GM19238 (cell line): ENCODE measurements at regions not wholly inside any gene's neighbourhood (a gene's known extent, or its start where the extent isn't known, plus 50 kb on each side); places are given as distances from the start of the nearest gene placed in this dataset.
"Not testable (repeated sequence)": the region's sequence is repeated elsewhere in the genome, so short reads cannot be mapped to it uniquely, and the experiment has no call there.

ENCODE experiments used
- DNase-seq: peaks from one replicate; pipeline ENCODE4 v3.0.0; 2011; ENCODE audit warnings: low spot score; ENCODE audit not compliant: insufficient read length

GRCh38 chr16:85273293-85273692, 161.0 kb upstream of the CIBAR2 start:
- DNase-seq, result no peak

- DNase-seq, result no peak
Observed at GRCh38 chr16:85274501-85274900, 162.2 kb upstream of the CIBAR2 start.

GRCh38 chr16:85274924-85275323, 162.7 kb upstream of the CIBAR2 start:
- DNase-seq, result no peak

GRCh38 chr16:85275533-85276249, 163.4 kb upstream of the CIBAR2 start:
- DNase-seq, result peak; percentile 92

- no peak for DNase-seq
Observed at GRCh38 chr16:85276258-85276657, 164.0 kb upstream of the CIBAR2 start.

GRCh38 chr16:85276721-85277120, 164.4 kb upstream of the CIBAR2 start:
- no peak for DNase-seq

GRCh38 chr16:85278839-85279238, 166.6 kb upstream of the CIBAR2 start:
- DNase-seq, result no peak

- no peak for DNase-seq
Observed at GRCh38 chr16:85279402-85279801, 167.1 kb upstream of the CIBAR2 start.

- no peak for DNase-seq
Observed at GRCh38 chr16:85279825-85280545, 167.7 kb upstream of the CIBAR2 start.

- DNase-seq, result no peak
Observed at GRCh38 chr16:85281181-85281580, 168.9 kb upstream of the CIBAR2 start.

GRCh38 chr16:85282842-85283241, 170.6 kb upstream of the CIBAR2 start:
- DNase-seq, result no peak

- DNase-seq, result no peak
Observed at GRCh38 chr16:85283305-85284050, 171.2 kb upstream of the CIBAR2 start.

GRCh38 chr16:85284141-85284817, 172.0 kb upstream of the CIBAR2 start:
- no peak for DNase-seq

GRCh38 chr16:85285681-85286065, 173.4 kb upstream of the CIBAR2 start:
- DNase-seq, result no peak

- DNase-seq, result no peak
Observed at GRCh38 chr16:85286066-85286831, 174.0 kb upstream of the CIBAR2 start.

- DNase-seq, result no peak
Observed at GRCh38 chr16:85286951-85287814, 174.9 kb upstream of the CIBAR2 start.

GRCh38 chr16:85287815-85288109, 175.5 kb upstream of the CIBAR2 start:
- not testable (repeated sequence) for DNase-seq

GRCh38 chr16:85288341-85288868, 176.1 kb upstream of the CIBAR2 start:
- no peak for DNase-seq

GRCh38 chr16:85288869-85289660, 176.8 kb upstream of the CIBAR2 start:
- DNase-seq, result no peak
